GM18868 (cell line): ENCODE measurements at regions not wholly inside any gene's neighbourhood (a gene's known extent, or its start where the extent isn't known, plus 50 kb on each side); places are given as distances from the start of the nearest gene placed in this dataset.

Experiments used
- ATAC-seq: cut with Tn5 transposase; IDR thresholded peaks from one replicate; pipeline ENCODE4 v1.9.1; 2021; ENCODE audit warnings: mild to moderate bottlenecking, moderate library complexity; ENCODE audit not compliant: unreplicated experiment

- ATAC-seq, result no peak
These were observed 319.3 kb downstream of the INHBA start for GRCh38 chr7:41383596-41383995.

DNA sequence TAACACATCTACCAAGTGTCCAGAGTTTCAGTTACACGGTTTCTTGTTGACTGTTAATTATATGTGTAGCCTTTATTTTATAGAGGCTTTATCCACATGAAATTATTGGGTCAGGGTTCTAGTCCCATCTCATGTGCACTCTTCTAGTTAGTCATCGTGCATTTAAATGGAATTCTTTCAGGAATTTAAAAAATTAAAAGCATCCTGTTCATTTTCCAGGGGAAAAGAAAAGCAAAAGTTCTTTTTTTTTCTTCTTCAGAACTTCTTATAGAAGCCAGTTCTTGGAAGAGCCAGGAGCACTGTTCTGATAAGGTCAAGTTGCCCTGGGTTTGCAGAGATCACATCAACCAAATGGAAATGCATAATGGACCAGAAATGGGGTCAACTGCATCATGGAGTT, 324.7 kb downstream of the INHBA start:
- no peak for ATAC-seq

DNA sequence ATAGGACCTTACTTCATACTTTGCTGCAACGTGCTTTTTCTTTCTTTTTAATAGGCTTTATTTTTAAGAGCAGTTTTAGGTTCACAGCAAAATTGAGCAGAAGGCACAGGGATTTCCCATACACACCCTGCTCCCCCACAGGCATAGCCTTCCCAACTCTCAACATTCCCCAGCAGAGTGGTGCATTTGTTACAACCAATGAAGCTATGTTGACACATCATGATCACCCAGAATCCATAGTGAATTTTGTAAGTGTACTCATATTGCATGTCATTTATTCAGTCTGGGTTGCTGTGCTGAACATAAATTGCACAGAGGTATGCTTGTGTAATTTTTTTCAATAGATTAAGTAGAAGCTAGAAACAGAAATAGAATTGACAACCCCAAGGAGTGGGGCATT, 327.3 kb downstream of the INHBA start:
- no peak for ATAC-seq

DNA sequence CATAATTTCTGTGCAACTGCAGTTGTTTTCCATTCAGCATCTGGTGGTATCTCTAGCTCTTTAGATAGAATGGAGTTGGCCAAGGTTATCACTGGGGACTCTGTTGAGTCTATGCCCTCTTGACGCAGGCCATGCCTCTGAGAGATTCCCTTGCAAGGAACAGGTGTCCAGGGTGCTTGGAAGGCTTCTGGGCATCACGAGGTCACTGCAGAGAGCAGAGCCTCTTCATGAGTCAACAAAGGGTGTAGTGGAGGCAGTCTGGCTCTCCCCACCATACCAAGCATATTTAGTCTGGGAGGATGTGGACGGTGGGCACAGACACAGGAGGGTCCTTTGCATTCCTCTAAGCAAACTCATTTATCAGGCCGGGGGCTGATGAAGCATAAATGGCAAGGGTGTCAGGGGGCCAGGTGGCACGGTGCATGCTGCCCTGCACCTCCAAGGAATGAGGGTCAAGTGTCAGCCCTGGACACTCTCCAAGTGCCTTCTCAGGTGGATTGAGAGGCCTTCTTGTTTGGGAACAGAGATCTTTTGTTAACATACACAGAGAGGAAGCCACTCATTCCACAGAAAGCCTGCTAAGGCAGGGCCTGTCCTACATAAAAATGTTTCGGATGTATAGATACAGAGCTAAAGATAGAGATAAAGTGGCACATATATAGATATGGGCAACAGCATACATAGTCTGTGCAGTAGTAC, 328.6 kb downstream of the INHBA start:
- no peak for ATAC-seq

DNA sequence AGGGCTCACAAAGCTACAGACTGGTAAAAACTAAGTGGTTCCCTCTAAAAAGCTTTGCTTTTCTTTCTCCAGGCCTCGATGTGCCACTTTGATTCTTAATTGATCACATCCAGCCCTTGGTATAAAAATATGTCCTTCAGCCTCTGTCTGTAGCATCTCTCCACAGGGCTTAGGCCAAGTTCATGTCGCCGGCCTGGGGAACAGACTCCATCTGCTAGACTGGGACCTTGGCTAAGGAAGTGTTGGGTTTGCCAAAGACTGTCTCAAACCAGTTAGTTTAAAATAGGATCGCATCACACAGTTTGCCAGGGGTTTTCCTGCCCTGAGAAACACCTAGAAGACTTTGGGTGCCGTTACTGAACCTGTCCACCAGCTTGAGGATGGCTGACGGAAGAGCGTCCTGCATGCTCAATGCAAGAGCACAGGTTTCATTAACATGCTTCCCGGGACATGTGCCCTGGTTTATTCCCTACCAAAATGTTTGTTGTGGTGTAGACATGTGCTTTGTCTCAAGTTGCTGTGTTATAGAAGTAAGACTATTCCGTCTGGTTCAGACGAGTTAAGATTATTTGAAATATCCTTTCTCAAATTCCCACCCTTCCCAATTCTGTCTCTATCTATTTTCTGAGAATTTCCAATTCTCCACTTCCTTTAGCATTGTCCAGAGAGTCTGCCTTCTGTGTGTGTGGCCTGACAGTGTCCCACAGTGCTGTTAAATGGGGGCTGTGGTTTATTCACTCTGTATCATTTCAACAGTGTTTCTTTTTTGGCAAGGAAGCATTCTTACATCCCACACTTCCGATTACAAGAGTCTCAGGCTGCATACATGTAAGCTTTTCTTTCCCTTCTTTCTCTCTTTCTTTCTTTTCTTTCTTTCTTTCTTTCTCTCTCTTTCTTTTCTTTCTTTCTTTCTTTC, 334.7 kb downstream of the INHBA start:
- ATAC-seq, result no peak

DNA sequence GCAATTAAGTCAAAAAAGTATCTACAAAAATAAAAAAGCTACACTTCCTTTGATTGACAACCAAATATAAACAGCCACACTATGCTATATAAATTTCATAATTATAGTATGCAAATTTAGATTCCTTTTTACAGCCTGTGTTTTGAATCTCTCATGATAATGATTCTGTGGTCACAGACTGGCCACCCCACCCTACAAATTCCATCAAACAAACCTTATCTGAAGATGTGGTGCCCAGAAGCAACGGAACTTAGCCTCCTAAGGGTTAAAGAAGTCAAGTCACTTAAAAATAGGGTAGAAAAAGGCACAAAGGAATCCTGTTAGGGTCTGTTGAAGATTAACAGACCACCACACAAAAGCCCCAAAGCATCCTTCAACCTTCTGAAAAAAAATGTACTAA, 351.8 kb downstream of the INHBA start:
- ATAC-seq, result no peak

GRCh38 chr7:41346878-41347277, 356.0 kb downstream of the INHBA start:
- ATAC-seq, result no peak

DNA sequence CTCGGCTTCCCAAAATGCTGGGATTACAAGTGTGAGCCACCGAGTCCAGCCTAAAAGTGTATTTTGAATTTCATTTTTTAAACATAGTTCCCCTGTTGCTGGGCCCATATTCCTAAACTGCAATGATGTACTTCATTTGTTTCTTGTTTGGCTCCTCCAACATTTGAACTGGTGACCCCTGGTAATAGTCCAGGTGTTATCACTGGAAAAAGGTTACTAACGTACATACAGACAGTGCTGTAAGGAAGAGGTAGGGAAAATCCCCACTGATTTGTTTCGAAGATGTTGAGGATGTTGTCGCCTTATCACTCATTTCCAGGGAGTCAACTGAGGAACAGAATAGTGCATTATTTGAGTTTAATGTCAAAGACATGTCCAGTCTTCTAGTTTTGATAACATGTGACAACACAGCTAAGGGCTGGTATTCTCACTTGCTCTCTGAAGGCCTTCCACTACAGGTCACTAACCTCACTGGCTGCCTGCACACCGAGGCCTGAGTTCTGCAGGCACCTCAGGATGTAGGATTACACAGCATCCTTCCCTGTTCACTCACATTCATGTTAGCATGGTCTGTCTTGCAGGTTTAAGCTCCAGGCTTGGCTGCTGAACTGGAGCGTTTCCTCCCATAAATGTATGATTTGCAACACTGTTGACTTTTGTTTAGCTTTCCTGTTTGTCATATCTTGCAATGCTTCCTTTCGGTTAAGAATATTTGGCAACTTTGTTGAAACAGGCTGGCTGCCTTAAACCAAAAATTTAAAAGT, 362.8 kb downstream of the INHBA start:
- no peak for ATAC-seq

- ATAC-seq, result no peak
These were observed 365.9 kb downstream of the INHBA start for GRCh38 chr7:41336981-41337380.

DNA sequence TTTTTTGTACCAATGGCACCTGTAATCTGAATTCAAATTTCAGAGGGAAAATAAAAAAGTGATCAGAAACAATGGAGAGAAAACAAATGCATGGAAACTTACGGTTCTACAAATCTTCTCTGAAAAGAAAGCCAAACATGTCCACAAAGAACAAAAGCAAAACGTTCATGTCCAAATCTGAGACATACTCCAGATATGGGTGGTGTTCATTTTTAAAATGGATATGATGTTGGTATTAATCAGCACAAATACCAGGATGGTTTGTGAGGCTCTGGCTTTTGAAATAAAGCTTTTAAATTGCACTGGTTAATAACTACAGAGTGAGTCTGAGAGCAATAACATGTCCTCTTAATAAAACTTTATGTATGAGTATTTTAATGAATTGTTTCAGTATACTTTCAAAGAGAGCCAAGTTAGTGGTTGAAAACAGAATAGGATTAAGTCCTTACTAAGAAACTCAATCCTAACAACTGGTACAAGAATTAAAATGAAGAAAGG, 366.4 kb downstream of the INHBA start:
- ATAC-seq, result no peak

DNA sequence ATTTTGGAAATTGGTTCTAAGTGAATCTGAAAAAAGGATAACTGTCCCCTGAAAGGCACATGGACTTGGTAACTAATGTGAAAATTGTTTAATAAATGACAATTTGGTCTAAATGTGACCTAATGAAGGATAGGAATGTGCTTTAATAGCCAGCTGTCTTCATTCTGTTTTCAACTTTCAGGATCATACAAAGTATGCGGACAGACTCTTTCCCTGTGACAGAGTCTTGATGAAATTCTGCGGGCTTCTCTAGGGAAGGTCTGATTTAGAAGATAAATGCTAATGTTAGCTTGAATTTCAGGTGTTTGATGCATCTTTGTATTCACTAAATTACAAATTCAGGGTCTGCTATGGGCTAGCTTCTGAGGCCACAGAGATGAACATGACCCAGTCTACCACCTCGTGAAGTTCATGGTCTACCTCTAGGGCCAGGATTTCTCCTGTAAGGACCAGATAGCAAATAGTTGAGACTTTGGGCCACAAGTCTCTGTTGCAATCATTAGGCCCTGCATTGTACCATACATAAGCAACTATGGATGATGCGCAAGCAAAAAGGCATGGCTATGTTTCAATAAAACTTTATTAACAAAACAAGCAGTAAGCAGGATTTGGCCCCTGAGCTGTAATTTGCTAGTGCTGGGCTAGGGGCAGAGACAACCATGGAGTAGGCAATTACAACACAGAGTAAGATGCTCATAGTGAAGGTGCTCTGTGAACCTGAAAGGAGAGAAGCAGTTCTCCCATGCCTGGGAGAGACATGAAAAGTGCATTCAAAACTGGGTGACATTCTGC, 368.6 kb downstream of the INHBA start:
- no peak for ATAC-seq

- ATAC-seq, result no peak
These were observed 369.4 kb downstream of the INHBA start for GRCh38 chr7:41333511-41333910.

DNA sequence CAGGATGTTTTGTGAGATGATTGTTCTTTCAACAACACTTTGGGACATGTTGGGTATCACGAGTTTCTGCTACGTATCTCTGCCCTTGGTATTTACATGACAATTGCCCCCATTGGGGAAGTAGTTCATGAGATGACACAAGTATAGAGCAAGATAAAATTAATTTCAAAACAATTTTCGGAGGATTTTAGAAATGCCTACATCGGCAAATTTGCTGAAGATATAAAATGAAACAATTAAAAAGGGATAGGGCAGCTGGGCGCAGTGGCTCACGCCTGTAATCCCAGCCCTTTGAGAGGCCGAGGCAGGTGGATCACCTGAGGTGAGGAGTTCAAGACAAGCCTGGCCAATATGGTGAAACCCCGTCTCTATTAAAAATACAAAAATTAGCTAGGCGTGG, 371.7 kb downstream of the INHBA start:
- ATAC-seq, result no peak

DNA sequence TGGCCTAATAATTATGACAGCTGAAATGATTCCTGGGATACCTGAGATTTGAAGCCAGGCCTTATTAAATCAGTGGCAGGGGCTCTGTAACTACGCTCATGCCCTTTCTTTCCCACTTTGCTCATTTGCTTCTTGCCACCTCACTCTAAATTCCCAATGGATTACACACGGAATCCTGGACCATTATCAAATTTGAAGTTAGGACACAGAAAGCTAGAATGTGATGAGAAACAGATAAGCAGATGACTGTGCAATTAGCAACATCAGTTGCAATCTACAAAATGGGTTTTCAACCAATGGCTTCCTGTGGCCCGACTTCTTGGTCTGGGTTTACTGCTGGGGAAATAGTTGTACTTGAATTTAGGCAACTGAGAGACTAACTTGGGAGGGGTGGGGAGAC, 374.3 kb downstream of the INHBA start:
- ATAC-seq, result no peak

DNA sequence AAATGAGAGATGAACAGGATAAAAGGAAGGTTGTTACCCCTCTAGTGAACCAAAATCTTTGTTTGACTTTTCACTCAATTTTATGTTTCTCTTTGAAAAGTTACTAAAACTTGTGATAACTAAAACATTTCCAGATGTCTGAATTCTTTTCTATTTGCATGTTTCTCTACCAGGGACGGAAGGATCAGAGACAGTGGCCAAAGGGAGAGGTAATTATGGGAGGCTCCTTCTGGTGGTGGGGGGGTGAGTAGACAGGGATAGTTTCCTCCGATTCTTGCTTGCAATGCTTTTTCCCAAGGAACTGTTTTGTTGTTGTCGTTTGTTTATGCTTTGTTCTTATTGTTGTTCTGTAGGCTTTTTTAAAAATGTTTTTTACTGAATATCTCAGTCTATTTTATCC, 374.8 kb downstream of the INHBA start:
- ATAC-seq, result no peak

GRCh38 chr7:41326616-41327015, 376.3 kb downstream of the INHBA start:
- ATAC-seq, result no peak

- ATAC-seq, result no peak
These were observed 379.1 kb downstream of the INHBA start for GRCh38 chr7:41323806-41324205.

DNA sequence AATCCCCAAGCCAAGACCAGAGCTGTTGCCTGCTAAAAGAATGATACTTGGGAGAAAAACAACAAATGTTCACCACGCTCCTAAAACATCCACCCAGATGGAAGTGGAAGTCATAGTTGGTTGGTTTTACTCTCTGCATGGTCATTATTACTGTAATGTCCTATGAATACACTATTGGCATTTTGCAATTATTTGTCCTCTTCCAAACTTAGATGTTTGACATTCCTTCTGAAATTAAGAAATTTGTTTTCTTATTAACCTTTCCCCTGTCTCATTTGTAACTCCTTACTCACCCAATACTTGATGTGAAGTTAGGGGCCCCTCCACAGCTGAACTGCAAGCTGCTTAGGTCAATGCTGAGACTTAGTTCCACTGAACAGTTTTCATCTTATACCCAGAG, 383.3 kb downstream of the INHBA start:
- no peak for ATAC-seq

- no peak for ATAC-seq
These were observed 386.5 kb downstream of the INHBA start for GRCh38 chr7:41316410-41316809.

- no peak for ATAC-seq
These were observed 387.1 kb downstream of the INHBA start for GRCh38 chr7:41315764-41316163.

DNA sequence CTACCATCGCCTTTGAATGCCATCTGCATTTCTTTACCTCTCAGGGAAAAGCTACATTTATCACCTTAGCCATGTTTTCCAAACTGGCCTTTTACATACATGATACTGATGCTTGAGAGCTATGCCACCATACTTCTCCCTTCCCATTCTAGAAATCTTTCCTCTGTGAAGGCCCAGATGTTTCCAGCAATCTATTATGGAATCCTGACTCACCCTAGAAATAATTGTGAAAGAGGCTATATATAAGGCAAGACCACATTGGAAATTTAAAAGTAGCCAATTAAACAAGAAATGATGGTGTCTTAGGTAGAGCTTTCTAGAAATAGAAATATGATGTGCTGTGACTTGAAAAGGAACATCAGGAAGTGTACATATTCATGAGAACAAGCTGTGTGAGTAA, 389.7 kb downstream of the INHBA start:
- ATAC-seq, result no peak
